ENCODE measurements at regions not wholly inside any gene's neighbourhood (a gene's known extent, or its start where the extent isn't known, plus 50 kb on each side); places are given as distances from the start of the nearest gene placed in this dataset.

GRCh38 chr22:49297286-49297870 is 530.3 kb downstream of the BRD1 start:
- H3K4me1 ChIP-seq (ENCODE audit: control insufficient read depth, low read length), result no peaks in the 10 kb centered on the region
- H3K9me3 ChIP-seq (ENCODE audit: control insufficient read depth, insufficient read depth, low read length), result 0 out of 2 replicates have a peak, but pooled peaks cover 2% of the 10 kb centered on the region
- no peaks in the 10 kb centered on the region for H3K36me3 ChIP-seq (ENCODE audit: control insufficient read depth, low read length)
- no peaks in the 10 kb centered on the region for H3F3A ChIP-seq (ENCODE audit: control insufficient read depth, insufficient read depth)
- H3K27me3 ChIP-seq (ENCODE audit: control insufficient read depth, low read length), result no peaks in the 10 kb centered on the region
- H4K20me1 ChIP-seq (ENCODE audit: control insufficient read depth, insufficient read depth, low read depth, low read length), result no peaks in the 10 kb centered on the region
- no peak overlapping the region for H3K27ac ChIP-seq (ENCODE audit: low read depth, low read length)
- TF ChIP-seq CTCF (IDR thresholded peaks at IDR 0.05; ENCODE audit: low read depth, low read length, poor library complexity, severe bottlenecking) (no peak), EZH2phosphoT487 (IDR thresholded peaks at IDR 0.05; ENCODE audit: borderline replicate concordance, low read length) (no peak)
- no peak overlapping the region for H3K4me3 ChIP-seq (ENCODE audit: low read length)
- H3K4me2 ChIP-seq (ENCODE audit: low read length), result no peak overlapping the region
- H3K79me2 ChIP-seq (ENCODE audit: control insufficient read depth, low read length), result no peaks in the 10 kb centered on the region
- H3K9me2 ChIP-seq (replicated peaks; ENCODE audit: control insufficient read depth, low read length), result no peaks in the 10 kb centered on the region

DNA sequence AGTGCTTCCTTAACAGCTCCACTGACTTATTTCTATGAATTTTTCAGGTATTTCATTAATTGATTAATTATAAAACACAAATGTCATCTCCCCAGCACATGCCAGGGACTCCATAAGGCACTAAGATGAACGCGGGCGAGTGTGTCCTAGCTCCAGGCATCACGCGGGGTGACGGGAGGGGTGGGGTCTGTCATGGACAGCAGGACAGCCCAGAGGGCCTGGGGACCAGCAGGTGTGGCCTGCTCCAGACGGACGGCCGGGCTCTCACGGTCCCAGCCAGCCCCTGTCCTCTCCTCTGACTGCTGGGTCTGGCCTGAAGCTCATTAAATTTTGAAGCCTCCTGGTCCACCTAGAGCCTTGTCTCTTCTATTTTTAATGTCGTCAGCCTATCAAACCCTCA is 531.1 kb downstream of the BRD1 start:
- no peaks in the 10 kb centered on the region for H3K4me1 ChIP-seq (ENCODE audit: control insufficient read depth, low read length)
- H3K36me3 ChIP-seq (ENCODE audit: control insufficient read depth, low read length), result no peaks in the 10 kb centered on the region
- H3K27ac ChIP-seq (ENCODE audit: low read depth, low read length), result no peak overlapping the region
- no peak for TF ChIP-seq EZH2phosphoT487 (IDR thresholded peaks at IDR 0.05; ENCODE audit: borderline replicate concordance, low read length)
- H4K20me1 ChIP-seq (ENCODE audit: control insufficient read depth, insufficient read depth, low read depth, low read length), result no peaks in the 10 kb centered on the region
- H3K4me3 ChIP-seq (ENCODE audit: low read length), result no peak overlapping the region
- no peaks in the 10 kb centered on the region for H3K9me2 ChIP-seq (replicated peaks; ENCODE audit: control insufficient read depth, low read length)
- H3K4me2 ChIP-seq (ENCODE audit: low read length), result no peak overlapping the region
- H3K27me3 ChIP-seq (ENCODE audit: control insufficient read depth, low read length), result no peaks in the 10 kb centered on the region
- 0 out of 2 replicates have a peak, but pooled peaks cover 2% of the 10 kb centered on the region for H3K9me3 ChIP-seq (ENCODE audit: control insufficient read depth, insufficient read depth, low read length)
- no peaks in the 10 kb centered on the region for H3K79me2 ChIP-seq (ENCODE audit: control insufficient read depth, low read length)
- no peaks in the 10 kb centered on the region for H3F3A ChIP-seq (ENCODE audit: control insufficient read depth, insufficient read depth)

DNA sequence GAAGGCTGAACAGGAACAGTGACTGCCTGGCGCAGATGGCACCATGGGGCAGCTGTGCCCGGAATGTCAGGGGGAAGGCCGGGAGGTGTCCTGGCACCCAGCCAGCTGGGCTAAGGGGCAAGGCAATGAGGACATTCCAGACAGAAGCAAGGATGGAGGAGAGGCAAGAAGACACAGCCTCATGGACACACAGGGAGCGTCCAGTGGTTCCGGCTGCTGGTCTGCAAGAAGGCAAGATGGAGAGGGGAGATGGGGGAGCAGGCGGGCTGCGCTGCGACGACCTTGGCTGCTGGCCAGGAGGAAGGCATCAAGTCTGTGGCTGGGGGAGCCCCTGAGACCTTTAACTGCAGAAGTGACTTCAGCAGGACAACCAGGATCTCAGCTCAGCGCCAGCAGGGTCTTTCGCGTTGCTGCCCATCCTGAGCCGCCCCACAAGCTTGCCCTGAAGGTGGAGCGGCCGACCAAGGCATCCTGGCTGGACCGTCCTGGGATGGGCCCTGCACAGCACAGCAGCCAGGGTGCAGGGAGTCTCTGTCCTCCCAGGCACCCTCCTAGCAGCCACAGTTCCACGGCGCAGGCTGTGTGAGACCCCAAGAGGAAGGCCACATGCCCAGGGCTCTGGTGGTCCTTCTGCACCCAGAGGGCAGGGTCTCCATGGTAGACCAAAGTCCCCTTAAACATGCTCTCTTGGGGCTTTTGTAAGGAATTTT is 531.7 kb downstream of the BRD1 start:
- no peaks in the 10 kb centered on the region for H3K79me2 ChIP-seq (ENCODE audit: control insufficient read depth, low read length)

More for the DNA sequence above, 531.7 kb downstream of the BRD1 start:
- Histone ChIP-seq H3K9me2 (replicated peaks; ENCODE audit: control insufficient read depth, low read length) (no peaks in the 10 kb centered on the region), H3K27ac (ENCODE audit: low read depth, low read length) (no peak overlapping the region), H3K27me3 (ENCODE audit: control insufficient read depth, low read length) (no peaks in the 10 kb centered on the region), H3F3A (ENCODE audit: control insufficient read depth, insufficient read depth) (no peaks in the 10 kb centered on the region), H3K4me1 (ENCODE audit: control insufficient read depth, low read length) (no peaks in the 10 kb centered on the region), H3K9me3 (ENCODE audit: control insufficient read depth, insufficient read depth, low read length) (0 out of 2 replicates have a peak, but pooled peaks cover 2% of the 10 kb centered on the region), H4K20me1 (ENCODE audit: control insufficient read depth, insufficient read depth, low read depth, low read length) (no peaks in the 10 kb centered on the region), H3K4me2 (ENCODE audit: low read length) (no peak overlapping the region), H3K36me3 (ENCODE audit: control insufficient read depth, low read length) (no peaks in the 10 kb centered on the region), H3K4me3 (ENCODE audit: low read length) (no peak overlapping the region)
- TF ChIP-seq EZH2phosphoT487 (IDR thresholded peaks at IDR 0.05; ENCODE audit: borderline replicate concordance, low read length) (no peak), CTCF (IDR thresholded peaks at IDR 0.05; ENCODE audit: low read depth, low read length, poor library complexity, severe bottlenecking) (no peak)
